MM.1S (cell line): ENCODE measurements at regions not wholly inside any gene's neighbourhood (a gene's known extent, or its start where the extent isn't known, plus 50 kb on each side); places are given as distances from the start of the nearest gene placed in this dataset.
"Not testable (repeated sequence)": the region's sequence is repeated elsewhere in the genome, so short reads cannot be mapped to it uniquely, and the experiment has no call there.

Experiments used
- DNase-seq: peaks from one replicate; pipeline ENCODE4 v3.0.0-alpha.2; 2015
- H2AFZ ChIP-seq: fragments of 300-600 bp; sonication (generic); 2 replicates; pipeline ENCODE4 v1.6.0; 2016; ENCODE audit warnings: antibody characterized with exemption, low read length
- H3F3A ChIP-seq: fragments of 300-600 bp; sonication (generic); 2 replicates; pipeline ENCODE4 v1.6.1; 2016; ENCODE audit warnings: mild to moderate bottlenecking, antibody characterized with exemption, low read length, moderate library complexity, mixed read lengths; ENCODE audit not compliant: insufficient read depth
- H3K27ac ChIP-seq: fragments of 300-600 bp; sonication (generic); 2 replicates; pipeline ENCODE4 v1.5.1; 2016; ENCODE audit warnings: mild to moderate bottlenecking, low read length
- H3K27me3 ChIP-seq: fragments of 300-600 bp; sonication (generic); replicated peaks from 2 replicates; pipeline ENCODE4 v1.6.0; 2016; ENCODE audit warnings: low read length; ENCODE audit not compliant: insufficient read depth
- H3K36me3 ChIP-seq: fragments of 300-600 bp; sonication (generic); replicated peaks from 2 replicates; pipeline ENCODE4 v1.6.1; 2016; ENCODE audit warnings: mild to moderate bottlenecking, low read length, mixed read lengths; ENCODE audit not compliant: insufficient read depth
- H3K4me1 ChIP-seq: fragments of 300-600 bp; sonication (generic); 2 replicates; pipeline ENCODE4 v1.6.1; 2016; ENCODE audit warnings: low read length, mixed read lengths
- H3K4me2 ChIP-seq: fragments of 300-600 bp; sonication (generic); 2 replicates; pipeline ENCODE4 v1.6.0; 2016; ENCODE audit warnings: low read depth, low read length
- H3K4me3 ChIP-seq: fragments of 300-600 bp; sonication (generic); 2 replicates; pipeline ENCODE4 v1.5.1; 2016; ENCODE audit warnings: low read length, mixed read lengths
- H3K79me2 ChIP-seq: fragments of 300-600 bp; sonication (generic); 2 replicates; pipeline ENCODE4 v1.6.1; 2016; ENCODE audit warnings: mixed run types, low read length, mixed read lengths
- H3K9ac ChIP-seq: fragments of 300-600 bp; sonication (generic); 2 replicates; pipeline ENCODE4 v1.6.1; 2016; ENCODE audit warnings: low read length, mixed read lengths
- H3K9me2 ChIP-seq: fragments of 300-600 bp; sonication (generic); replicated peaks from 2 replicates; pipeline ENCODE4 v1.6.1; 2016; ENCODE audit warnings: mild to moderate bottlenecking, low read length, mixed read lengths; ENCODE audit not compliant: insufficient read depth
- H3K9me3 ChIP-seq: fragments of 300-600 bp; sonication (generic); replicated peaks from 2 replicates; pipeline ENCODE4 v1.6.1; 2016; ENCODE audit warnings: mild to moderate bottlenecking, low read length, mixed read lengths; ENCODE audit not compliant: insufficient read depth
- H4K20me1 ChIP-seq: fragments of 300-600 bp; sonication (generic); 2 replicates; pipeline ENCODE4 v1.6.1; 2016; ENCODE audit warnings: mild to moderate bottlenecking, low read length, moderate library complexity, mixed read lengths; ENCODE audit not compliant: insufficient read depth
- EZH2 ChIP-seq: fragments of 300-600 bp; sonication (generic); optimal IDR thresholded peaks from 2 replicates; pipeline ENCODE3; 2017; ENCODE audit warnings: low read depth, mild to moderate bottlenecking, antibody characterized with exemption, low read length, mixed read lengths
- EZH2phosphoT487 ChIP-seq: fragments of 300-600 bp; sonication (generic); IDR thresholded peaks from 2 replicates; pipeline ENCODE4 v1.6.1; 2018; ENCODE audit warnings: antibody characterized with exemption, low read length
- TF ChIP-seq, protein P1 (sequence below): fragments of 300-600 bp; sonication (generic); IDR thresholded peaks from 2 replicates; pipeline ENCODE4 v1.5.1; 2016; ENCODE audit warnings: antibody characterized with exemption, low read length, mixed read lengths

DNA sequence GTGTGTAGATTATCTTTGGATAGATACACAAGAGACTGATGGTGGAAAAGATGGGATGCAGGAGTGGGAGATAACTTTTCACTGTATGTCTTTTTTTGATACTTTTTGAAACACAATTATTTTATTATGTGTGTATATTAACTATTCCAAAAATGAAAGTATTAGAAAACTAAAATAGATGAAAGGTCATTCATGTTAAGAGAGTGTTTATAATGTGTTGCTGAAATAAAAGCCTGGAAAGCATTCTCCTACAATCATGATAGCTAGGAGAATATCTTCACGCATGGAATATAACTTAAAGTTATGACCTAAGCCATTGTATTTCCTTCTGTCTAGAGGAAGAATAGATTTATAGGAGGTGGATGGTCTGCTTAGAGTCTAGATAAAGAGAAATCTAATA is 154.8 kb upstream of the MAST4 start:
- TF ChIP-seq EZH2phosphoT487, result no peak
- TF ChIP-seq EZH2, result no peak
- TF ChIP-seq, protein P1, sequence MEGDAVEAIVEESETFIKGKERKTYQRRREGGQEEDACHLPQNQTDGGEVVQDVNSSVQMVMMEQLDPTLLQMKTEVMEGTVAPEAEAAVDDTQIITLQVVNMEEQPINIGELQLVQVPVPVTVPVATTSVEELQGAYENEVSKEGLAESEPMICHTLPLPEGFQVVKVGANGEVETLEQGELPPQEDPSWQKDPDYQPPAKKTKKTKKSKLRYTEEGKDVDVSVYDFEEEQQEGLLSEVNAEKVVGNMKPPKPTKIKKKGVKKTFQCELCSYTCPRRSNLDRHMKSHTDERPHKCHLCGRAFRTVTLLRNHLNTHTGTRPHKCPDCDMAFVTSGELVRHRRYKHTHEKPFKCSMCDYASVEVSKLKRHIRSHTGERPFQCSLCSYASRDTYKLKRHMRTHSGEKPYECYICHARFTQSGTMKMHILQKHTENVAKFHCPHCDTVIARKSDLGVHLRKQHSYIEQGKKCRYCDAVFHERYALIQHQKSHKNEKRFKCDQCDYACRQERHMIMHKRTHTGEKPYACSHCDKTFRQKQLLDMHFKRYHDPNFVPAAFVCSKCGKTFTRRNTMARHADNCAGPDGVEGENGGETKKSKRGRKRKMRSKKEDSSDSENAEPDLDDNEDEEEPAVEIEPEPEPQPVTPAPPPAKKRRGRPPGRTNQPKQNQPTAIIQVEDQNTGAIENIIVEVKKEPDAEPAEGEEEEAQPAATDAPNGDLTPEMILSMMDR, result no peak
- H3K9me2 ChIP-seq, result no peaks in the 10 kb centered on the region
- H3K36me3 ChIP-seq, result no peaks in the 10 kb centered on the region
- H3K4me3 ChIP-seq, result no peak overlapping the region
- no peak overlapping the region for H2AFZ ChIP-seq
- no peaks in the 10 kb centered on the region for H3K27me3 ChIP-seq
- H3K79me2 ChIP-seq, result no peaks in the 10 kb centered on the region
- H3K4me1 ChIP-seq, result peaks cover 16% of the 10 kb centered on the region
- DNase-seq, result no peak
- no peaks in the 10 kb centered on the region for H4K20me1 ChIP-seq
- H3K4me2 ChIP-seq, result no peak overlapping the region
- no peak overlapping the region for H3K9ac ChIP-seq
- no peak overlapping the region for H3K27ac ChIP-seq
- no peaks in the 10 kb centered on the region for H3K9me3 ChIP-seq
- H3F3A ChIP-seq, result no peaks in the 10 kb centered on the region

GRCh38 chr5:66442951-66443445 is 153.2 kb upstream of the MAST4 start:
- no peak overlapping the region for H3K4me2 ChIP-seq
- H3K36me3 ChIP-seq, result no peaks in the 10 kb centered on the region
- H3K79me2 ChIP-seq, result no peaks in the 10 kb centered on the region
- no peak overlapping the region for H3K9ac ChIP-seq
- peaks cover 16% of the 10 kb centered on the region for H3K4me1 ChIP-seq
- H4K20me1 ChIP-seq, result no peaks in the 10 kb centered on the region
- no peaks in the 10 kb centered on the region for H3K9me3 ChIP-seq
- no peak overlapping the region for H2AFZ ChIP-seq
- no peaks in the 10 kb centered on the region for H3K27me3 ChIP-seq
- H3K4me3 ChIP-seq, result no peak overlapping the region
- H3F3A ChIP-seq, result no peaks in the 10 kb centered on the region
- H3K9me2 ChIP-seq, result no peaks in the 10 kb centered on the region
- DNase-seq, result no peak
- H3K27ac ChIP-seq, result no peak overlapping the region
- TF ChIP-seq, protein P1, result no peak
- TF ChIP-seq EZH2phosphoT487 (no peak), EZH2 (no peak)

DNA sequence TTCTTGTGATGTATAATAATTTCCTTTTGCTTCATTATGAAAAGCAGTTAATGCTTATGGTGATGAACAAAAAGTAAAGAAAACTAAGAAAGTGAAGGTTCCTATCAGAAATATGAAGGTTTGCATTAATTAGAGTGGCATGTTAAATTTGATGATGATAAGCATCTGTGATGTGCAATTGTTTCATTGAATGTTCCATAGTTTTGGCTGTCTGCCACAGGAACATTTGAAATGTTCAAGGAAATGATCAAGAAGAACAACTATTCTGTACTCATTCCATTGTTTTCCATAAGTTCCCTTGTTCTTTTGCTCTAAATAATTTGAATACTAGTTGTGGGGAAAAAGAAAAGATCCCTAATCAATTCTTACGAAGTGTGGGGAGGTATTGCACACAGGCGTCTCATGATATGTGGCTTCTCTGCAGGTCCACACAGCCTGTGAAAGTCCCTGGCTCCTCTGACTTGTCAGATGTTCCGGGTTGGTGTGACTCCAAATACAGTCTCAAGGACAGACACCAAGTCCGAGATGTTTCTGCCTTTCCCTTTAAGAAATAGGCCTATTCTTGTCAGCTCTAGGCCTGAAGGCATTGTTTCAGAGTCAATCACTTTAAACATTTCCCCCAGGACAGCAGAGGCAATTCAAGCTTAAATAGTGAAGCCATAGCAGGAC is 152.6 kb upstream of the MAST4 start:
- H3K36me3 ChIP-seq, result no peaks in the 10 kb centered on the region
- H4K20me1 ChIP-seq, result no peaks in the 10 kb centered on the region
- no peak overlapping the region for H2AFZ ChIP-seq
- H3K27ac ChIP-seq, result no peak overlapping the region
- DNase-seq, result no peak
- TF ChIP-seq EZH2phosphoT487 (no peak), EZH2 (no peak)
- TF ChIP-seq, protein P1, result no peak
- H3K27me3 ChIP-seq, result no peaks in the 10 kb centered on the region
- H3K4me3 ChIP-seq, result no peak overlapping the region
- no peak overlapping the region for H3K9ac ChIP-seq
- H3K9me3 ChIP-seq, result no peaks in the 10 kb centered on the region
- H3K79me2 ChIP-seq, result no peaks in the 10 kb centered on the region
- H3K4me2 ChIP-seq, result no peak overlapping the region
- H3F3A ChIP-seq, result no peaks in the 10 kb centered on the region
- peaks cover 16% of the 10 kb centered on the region for H3K4me1 ChIP-seq
- H3K9me2 ChIP-seq, result no peaks in the 10 kb centered on the region

DNA sequence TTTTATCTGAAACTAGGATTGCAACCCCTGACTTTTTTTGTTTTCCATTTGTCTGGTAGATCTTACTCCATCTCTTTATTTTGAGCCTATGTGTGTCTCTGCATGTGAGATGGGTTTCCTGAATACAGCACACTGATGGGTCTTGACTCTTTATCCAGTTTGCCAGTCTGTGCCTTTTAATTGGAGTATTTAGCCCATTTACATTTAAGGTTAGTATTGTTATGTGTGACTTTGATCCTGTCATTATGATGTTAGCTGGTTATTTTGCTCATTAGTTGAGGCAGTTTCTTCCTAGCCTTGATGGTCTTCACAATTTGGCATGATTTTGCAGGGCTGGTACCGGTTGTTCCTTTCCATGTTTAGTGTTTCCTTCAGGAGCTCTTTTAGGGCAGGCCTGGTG is 148.1 kb upstream of the MAST4 start:
- not testable (repeated sequence) for H3K36me3 ChIP-seq, H3K79me2 ChIP-seq, H2AFZ ChIP-seq, H3K27me3 ChIP-seq, H3K27ac ChIP-seq, H3K9ac ChIP-seq, DNase-seq, H4K20me1 ChIP-seq, H3K4me3 ChIP-seq, H3K9me3 ChIP-seq, H3K4me1 ChIP-seq, H3K4me2 ChIP-seq, H3F3A ChIP-seq, H3K9me2 ChIP-seq
